GM13977 (cell line): ENCODE measurements at regions not wholly inside any gene's neighbourhood (a gene's known extent, or its start where the extent isn't known, plus 50 kb on each side); places are given as distances from the start of the nearest gene placed in this dataset.

Source experiments
- DNase-seq: peaks from one replicate; pipeline ENCODE4 v3.0.0; 2012; ENCODE audit warnings: low spot score
- CTCF ChIP-seq: IDR thresholded peaks from 2 replicates; pipeline ENCODE4 v1.5.1; 2012; ENCODE audit warnings: mild to moderate bottlenecking, control low read depth; ENCODE audit not compliant: insufficient read depth; ENCODE audit errors: extremely low read depth, missing control alignments
- in situ Hi-C: fragments of 300-500 bp; cut with MboI; formaldehyde crosslinking; loops from one replicate; pipeline ENCODE4 v1.12.0; 2022; ENCODE audit warnings: low sequenced_read_pairs, low pct_unique_long_range_greater_than_20kb, mixed read lengths, inconsistent platforms; ENCODE audit not compliant: unreplicated experiment

- TF ChIP-seq CTCF, result no peak
- in situ Hi-C loops, result no loop called here
- DNase-seq, result no peak
These were observed 284.9 kb upstream of the SEMA3D start for GRCh38 chr7:85471740-85472139.

GRCh38 chr7:85471307-85471706 lies 284.5 kb upstream of the SEMA3D start:
- no peak for DNase-seq
- no peak for TF ChIP-seq CTCF
- in situ Hi-C loops, result no loop called here

- no peak for TF ChIP-seq CTCF
- DNase-seq, result no peak
- in situ Hi-C loops, result no loop called here
These were observed 282.7 kb upstream of the SEMA3D start for GRCh38 chr7:85469446-85470010.

- no peak for TF ChIP-seq CTCF
- DNase-seq, result no peak
- in situ Hi-C loops, result no loop called here
These were observed 277.3 kb upstream of the SEMA3D start for GRCh38 chr7:85464042-85464651.

- in situ Hi-C loops, result no loop called here
- no peak for TF ChIP-seq CTCF
- no peak for DNase-seq
These were observed 275.8 kb upstream of the SEMA3D start for GRCh38 chr7:85462671-85463070.

GRCh38 chr7:85457911-85458310 lies 271.1 kb upstream of the SEMA3D start:
- no peak for DNase-seq
- in situ Hi-C loops, result no loop called here
- no peak for TF ChIP-seq CTCF
